HG03457 (cell line): ENCODE measurements at regions not wholly inside any gene's neighbourhood (a gene's known extent, or its start where the extent isn't known, plus 50 kb on each side); places are given as distances from the start of the nearest gene placed in this dataset.
"Not testable (repeated sequence)": the region's sequence is repeated elsewhere in the genome, so short reads cannot be mapped to it uniquely, and the experiment has no call there.

Experiments used
- ATAC-seq: cut with Tn5 transposase; IDR thresholded peaks from one replicate; pipeline ENCODE4 v1.9.1; 2021; ENCODE audit warnings: moderate number of reproducible peaks; ENCODE audit not compliant: unreplicated experiment

DNA sequence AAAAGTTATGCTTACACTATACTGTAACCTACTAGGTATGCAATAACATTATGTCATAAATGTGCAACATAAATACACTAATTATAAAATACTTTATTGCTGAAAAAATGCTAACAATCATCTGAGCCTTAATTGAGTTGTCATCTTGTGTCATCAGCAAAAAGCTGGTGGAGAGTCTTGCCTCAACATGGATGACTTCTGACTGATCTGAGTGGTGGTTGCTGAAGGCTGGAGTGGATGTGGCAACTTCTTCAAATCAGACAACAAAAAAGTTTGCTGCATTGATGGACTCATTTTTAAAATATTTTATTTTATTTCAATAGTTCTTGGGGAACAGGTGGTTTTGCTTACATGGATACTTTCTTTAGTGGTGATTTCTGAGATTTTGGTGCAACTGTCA, 93.9 kb upstream of the AMN1 start:
- ATAC-seq, result no peak

DNA sequence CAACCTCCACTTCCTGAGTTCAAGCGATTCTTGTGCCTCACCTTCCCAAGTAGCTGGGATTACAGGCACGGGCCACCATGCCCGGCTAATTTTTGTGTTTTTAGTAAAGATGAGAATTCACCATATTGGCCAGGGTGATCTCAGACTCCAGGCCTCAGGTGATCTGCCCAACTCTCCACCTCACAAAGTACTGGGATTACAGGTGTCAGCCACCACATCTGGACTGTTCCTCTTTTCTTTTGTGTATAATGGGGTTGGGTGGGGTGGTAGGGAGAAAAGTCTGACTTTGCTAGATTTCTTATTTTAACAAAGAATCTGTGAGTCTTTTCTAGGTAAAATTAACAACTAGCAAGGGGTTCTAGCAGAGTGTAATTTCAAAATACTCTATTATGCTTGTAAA, 92.7 kb upstream of the AMN1 start:
- no peak for ATAC-seq

DNA sequence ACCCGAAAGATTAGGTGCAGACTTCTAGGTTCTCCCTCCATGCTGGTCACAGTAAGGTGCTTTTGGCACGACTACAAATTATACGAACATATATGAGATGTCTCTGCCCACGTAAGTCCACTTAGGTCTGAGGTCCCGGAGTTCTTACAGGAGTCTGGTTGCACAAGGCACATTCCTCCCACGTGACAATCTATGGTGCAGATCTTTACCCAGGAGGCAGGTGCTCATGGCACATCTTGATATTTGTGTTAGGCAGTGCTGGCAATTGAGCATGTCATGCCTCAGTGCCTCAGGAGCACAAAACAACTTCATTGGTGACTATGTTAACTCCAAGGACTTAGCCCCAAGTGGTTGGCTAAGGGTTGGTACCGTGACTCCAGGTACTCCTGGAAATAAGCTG, 92.0 kb upstream of the AMN1 start:
- ATAC-seq, result no peak

DNA sequence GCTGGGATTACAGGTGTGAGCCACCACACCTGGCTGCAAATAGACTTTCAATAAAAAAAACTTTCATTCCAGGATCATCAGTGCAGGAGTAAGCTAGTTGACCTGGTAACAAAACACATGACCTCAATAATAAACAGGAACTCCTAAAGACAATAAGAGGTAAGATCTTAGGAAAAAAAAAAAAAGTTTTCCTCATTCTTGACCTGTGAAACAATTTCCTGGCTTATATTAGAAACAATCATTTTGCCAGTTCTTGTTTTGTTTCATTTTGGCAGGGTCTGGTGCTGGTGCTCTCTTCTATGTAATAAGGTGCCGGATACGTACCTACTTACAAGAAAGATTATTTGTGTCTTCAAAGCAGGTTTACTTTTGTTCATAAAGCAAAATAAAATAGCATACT, 90.6 kb upstream of the AMN1 start:
- no peak for ATAC-seq

DNA sequence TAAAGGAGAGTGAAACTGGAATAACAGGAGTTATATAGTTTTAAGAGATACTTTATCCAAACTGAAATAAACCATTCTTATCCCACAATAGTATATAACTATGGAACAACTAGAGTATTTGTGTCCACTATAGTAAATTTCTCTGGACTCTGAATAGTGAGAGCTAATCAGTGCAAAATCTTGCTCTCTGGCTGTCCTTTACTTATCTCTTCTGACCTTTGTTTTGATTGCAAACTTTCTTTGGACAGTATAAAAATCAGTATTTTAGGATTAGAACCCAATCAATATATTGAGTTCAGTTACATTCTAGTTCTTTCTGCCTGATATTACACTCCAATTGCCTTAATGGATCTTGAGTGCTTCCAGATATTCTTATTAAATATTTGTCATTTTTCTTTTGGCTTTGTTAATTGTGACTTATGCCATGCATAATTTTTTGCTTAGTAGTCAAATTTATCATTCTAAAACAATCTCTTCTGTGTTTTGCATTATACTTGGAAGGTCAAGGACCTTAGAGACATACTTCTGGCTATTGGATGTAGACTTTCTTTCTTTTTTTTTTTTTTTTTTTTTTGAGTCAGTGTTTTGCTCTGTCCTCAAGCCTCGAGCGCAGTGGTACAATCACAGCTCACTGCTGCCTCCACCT, 89.9 kb upstream of the AMN1 start:
- no peak for ATAC-seq

DNA sequence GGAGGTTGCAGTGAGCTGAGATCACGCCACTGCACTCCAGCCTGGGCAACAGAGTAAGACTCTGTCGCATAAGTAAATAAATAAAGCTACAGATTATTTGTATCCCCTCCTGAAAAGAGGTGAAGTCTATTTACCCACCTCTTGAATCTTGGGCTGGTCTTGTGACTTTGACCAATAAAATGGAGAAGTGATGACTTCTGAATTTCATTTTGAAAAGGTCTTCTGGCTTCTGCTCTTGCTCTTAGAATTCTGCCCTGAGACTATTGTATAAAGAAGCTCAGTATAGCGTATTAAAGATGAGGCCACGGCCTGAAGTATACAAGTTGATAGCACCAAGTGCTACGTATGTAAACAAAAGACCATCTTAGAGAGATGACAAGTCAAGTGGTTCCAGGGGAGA, 88.3 kb upstream of the AMN1 start:
- ATAC-seq, result no peak

DNA sequence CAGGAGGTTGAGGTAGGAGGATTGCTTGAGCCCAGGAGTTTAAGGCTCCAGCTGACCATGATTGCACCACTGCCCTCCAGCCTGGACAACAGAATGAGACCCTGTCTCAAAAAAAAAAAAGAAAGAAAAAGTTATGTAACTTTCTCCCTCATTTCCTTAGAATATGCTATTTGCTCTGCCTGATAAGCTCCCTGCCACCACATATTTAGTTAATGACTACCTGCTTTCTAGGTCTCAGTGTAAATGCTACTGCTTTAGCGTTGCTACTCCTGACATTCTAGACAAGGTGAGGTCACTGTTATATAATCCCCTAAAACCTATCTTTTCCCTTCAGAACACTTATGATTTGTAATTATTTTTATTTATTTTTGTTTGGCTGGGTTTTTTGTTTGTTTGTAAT, 86.3 kb upstream of the AMN1 start:
- no peak for ATAC-seq

DNA sequence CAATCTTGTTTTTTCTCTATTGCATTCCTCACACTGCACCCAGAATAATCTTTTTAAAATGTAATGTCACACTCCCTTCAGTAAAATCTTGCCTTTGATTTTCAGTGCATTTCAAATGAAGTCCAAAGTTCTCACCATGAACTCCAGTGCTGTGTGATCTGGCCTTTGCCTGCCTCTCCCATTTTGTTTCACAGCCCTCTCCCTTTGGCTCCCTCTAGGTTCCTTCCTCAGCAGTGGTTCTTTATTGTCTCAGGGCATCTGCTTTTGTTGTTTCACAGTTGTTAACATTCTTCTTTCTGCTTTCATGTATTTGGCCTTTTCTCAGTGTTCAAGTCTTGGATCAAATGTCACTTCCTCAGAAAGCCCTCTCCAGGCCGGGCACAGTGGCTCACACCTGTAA, 84.5 kb upstream of the AMN1 start:
- ATAC-seq, result no peak

DNA sequence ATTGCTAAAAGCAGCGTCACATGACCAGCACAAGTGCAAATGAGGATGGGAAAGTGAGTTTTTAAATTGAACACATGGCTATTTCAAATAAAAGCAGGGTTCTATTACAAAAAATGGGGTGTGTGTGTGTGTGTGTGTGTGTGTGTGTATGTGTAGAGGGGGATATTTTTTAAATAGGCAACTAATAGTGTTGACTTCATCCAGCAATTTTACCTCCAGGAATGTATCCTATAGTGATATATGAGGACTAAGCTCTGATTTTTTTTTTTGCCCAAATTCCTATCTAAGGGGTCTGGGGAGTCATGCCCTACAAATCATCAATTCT, 78.9 kb upstream of the AMN1 start:
- ATAC-seq, result no peak

DNA sequence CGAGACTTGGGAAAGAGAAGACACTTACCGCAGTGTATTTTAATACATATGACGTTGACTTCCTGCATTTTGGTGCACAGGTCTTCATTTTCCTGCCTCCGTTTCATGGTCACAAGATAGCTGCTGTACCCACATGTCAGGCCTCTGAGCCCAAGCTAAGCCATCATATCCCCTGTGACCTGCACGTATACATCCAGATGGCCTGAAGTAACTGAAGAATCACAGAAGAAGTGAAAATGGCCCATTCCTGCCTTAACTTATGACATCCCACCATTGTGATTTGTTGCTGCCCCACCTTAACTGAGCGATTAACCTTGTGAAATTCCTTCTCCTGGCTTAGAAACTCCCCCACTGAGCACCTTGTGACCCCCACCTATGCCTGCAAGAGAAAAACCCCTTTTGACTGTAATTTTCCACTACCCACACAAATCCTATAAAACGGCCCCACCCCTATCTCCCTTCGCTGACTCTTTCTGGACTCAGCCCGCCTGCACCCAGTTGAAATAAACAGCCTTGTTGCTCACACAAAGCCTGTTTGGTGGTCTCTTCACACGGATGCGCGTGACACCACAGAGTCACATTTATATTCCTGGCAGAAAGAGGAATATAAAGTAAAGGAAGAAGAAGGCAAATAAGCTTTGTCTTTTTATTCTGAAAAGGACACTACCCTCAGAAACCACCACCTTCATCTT, 78.4 kb upstream of the AMN1 start:
- ATAC-seq, result not testable (repeated sequence)

DNA sequence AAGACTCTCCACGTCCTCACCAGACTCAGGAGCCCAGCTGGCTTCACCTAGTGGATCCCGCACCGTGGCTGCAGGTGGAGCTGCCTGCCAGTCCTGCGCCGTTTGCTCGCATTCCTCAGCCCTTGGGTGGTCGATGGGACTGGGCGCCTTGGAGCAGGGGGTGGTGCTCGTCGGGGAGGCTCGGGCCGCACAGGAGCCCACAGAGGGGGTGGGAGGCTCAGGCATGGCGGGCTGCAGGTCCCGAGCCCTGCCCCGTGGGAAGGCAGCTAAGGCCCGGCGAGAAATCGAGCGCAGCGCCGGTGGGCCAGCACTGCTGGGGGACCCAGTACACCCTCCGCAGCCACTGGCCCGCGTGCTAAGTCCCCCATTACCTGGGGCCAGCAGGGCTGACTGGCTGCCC, 76.9 kb upstream of the AMN1 start:
- not testable (repeated sequence) for ATAC-seq

DNA sequence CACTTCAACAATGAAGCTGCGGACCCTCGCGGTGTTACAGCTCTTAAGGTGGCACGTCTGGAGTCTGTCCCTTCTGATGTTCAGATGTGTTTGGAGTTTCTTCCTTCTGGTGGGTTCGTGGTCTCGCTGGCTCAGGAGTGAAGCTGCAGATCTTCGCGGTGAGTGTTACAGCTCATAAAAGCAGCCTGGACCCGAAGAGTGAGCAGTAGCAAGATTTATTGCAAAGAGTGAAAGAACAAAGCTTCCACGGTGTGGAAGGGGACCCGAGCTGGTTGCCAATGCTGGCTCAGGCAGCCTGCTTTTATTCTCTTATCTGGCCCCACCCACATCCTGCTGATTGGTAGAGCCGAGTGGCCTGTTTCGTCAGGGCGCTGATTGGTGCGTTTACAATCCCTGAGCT, 75.9 kb upstream of the AMN1 start:
- not testable (repeated sequence) for ATAC-seq

DNA sequence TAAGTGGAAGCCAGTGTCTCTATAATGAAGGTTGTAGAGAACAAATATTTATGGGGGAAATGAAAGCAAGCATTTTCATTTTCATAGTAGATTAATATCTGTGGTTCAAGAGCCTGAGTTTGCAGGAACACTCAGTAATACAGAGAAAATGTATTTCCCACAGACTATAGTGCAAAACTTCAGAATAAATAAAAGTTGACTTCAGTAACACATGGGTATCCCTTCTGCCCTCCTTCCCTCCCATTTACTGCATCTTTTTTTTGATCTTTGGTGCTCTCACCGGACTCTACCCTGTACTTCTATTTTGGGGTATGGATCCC, 75.3 kb upstream of the AMN1 start:
- no peak for ATAC-seq

DNA sequence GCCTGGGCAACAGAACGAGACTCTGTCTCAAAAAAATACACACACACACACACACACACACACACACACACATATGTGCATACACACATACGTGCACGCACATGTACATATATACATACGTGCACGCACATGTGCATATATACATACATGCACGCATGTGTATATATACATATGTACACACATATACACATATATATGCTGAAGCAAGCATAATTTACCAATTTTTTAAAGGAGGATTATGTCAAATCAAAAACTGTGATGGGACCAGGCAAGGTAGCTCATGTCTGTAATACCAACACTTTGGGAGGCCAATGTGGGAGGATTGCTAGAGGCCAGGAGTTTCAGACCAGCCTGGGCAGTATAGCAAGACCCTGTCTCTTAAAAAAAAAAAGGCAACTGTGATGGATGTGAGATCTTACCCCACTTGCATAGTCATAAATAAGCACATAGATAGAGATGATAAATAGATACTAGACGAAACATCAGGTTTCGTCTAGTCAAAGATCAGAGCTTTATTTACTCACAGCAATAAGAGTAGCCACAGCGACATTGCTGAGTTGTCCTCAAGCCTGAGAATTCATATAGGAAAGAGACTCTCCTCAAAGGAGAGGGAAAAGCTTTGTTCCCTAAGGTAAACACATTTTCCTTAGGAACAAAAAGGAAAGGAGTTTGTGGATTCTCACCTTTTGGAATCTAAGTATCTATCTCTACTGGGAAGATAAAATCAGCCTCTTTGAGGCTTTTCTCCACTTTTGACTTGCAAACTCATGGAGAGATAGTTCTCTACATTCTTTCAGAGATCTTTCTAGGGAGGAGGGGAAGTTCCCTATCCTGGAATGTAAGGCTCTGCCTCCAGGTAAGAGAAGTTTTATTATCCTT, 74.7 kb upstream of the AMN1 start:
- no peak for ATAC-seq

DNA sequence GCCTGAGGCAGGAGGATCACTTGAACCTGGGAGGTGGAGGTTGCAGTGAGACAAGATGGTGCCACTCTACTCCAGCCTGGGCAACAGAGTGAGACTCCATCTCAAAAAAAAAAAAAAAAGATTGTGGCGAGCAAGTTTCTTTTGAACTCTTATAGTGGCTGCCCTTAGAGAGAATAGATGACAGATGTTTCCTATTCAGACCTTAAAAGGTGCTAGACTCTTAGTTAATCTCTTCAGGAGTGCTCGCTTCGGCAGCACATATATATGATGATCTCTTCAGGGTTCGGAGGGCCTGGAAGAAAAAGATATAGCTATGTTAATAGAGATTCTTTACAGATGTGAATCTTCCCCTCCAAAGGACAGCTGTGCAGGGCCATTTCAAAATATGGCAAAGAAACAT, 73.1 kb upstream of the AMN1 start:
- ATAC-seq, result no peak

DNA sequence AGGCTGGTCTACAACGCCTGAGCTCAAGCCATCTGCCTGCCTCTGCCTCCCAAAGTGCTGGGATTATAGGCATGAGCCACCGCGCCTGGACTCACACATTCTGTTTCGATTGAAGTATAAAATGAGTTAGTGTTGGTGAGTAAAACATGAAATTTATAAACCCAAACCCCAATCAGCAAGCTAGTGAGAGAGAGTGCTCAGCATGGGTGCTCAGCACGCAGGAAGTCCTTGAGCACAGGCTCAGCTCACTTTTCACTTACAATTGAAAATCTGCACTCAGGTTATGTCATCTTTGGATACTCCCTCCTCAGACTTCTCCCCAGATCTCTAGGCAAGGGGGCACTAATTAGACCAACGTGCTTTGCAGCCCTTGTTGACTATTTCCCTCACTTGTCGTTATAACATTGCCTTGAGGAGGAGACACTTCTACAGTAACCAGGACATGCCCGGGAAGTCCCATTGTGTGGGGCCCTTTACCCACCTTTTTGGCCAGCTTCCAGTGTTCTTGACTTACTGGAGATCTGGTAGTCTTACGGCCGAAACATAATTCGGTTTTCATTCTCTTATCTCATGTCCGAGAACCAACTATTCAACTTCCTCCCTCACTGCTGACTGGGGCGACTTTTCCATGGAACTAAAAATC, 68.5 kb upstream of the AMN1 start:
- ATAC-seq, result no peak

DNA sequence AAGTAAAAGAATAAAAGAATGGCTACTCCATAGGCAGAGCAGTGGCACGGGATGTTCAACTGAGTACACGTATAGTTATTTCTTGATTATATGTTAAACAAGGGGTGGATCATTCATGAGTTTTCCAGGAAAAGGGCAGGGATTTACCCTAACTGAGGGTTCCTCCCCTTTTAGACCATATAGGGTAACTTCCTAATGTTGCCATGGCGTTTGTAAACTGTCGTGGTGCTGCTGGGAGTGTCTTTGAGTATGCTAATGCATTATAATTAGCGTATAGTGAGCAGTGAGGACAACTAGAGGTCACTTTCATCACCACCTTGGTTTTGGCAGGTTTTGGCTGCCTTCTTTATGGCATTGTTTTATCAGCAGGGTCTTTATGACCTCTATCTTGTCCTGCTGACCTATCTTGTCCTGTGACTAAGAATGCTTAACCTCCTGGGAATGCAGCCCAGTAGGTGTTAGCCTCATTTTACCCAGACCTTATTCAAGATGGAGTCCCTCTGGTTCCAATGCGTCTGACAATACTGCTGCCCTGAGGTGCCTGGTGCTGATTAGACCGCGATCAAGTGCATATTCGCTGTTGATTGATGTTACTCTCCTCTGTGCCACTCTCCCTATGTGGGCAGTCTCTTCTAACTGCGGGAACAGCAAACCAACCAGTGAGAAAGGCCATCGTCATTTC, 67.6 kb upstream of the AMN1 start:
- no peak for ATAC-seq

DNA sequence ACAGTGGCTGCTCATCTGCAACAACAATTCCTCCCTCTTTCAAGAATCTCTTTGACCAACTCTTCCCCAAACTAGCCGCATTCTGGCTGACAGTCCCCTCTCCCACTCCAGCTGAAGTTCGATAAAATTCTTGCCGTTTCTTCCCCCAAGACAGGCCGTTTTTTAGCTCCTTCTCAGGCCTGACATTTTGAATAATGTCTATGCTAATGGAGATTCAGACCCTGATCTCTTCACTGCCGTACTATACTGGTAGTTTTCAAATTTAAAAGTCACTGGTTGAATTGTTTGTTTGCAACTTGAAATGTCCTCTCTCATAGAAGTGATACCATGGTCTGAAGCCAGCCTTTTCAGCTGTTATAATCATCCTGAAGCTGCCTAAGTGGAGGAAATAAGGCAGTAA, 65.9 kb upstream of the AMN1 start:
- no peak for ATAC-seq

DNA sequence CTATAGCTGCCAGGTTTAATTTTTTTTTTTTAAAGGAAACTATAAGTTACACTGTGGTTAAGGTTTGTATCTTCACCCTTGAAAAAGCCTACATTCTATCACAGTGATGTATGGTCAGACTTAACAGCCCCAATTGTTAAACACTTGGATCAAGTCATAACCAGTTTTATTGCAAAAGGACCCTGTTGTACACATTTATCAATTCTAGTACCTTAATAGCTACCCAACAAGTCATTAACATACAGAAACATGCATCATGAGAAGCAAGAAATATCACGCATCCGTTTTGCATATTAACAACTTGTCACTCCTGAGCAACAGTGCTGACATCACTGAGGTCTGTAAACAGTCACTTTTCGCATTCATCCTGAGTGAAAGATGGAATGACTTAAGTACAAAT, 62.4 kb upstream of the AMN1 start:
- ATAC-seq, result not testable (repeated sequence)

DNA sequence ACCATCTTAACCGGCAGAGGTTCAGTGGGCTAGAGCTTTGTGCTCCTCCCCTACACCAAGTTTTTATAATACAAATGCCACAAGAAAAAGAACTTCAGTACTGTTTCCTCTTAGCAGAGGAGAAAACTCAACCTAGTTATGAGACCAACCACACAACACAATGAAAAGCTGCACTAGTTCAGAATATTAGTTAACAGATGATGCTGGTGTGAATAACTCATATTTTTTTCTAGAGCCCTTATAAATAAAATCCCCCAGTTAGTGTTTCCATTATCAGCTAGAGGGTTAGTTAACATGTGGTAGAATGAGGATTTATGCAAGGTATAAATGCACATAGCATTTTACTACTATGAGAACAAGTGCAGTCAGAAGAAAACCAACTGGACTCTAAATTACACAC, 61.9 kb upstream of the AMN1 start:
- ATAC-seq, result no peak

DNA sequence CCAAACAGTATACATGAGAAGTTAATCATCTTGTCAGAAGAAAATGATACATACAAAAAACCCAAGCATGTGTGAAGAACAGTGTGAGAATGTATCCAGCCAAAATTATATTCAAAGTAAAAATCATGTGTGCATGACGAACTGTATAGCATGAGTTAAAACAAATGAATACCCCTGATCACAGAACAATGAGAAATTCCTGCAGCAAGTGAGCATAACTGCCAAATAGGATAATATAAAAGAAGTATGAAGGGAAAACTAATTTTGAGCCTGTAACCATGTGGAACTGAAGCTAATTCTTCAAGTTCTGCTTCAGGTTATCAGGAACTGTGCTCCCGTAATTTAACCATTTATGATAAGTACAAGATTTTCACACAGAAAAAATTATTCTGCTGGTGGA, 56.5 kb upstream of the AMN1 start:
- ATAC-seq, result no peak
